HG03064 (cell line): ENCODE measurements at regions not wholly inside any gene's neighbourhood (a gene's known extent, or its start where the extent isn't known, plus 50 kb on each side); places are given as distances from the start of the nearest gene placed in this dataset.
"Not testable (repeated sequence)": the region's sequence is repeated elsewhere in the genome, so short reads cannot be mapped to it uniquely, and the experiment has no call there.

Source experiments
- ATAC-seq: cut with Tn5 transposase; IDR thresholded peaks from one replicate; pipeline ENCODE4 v1.9.1; 2021; ENCODE audit warnings: low read depth; ENCODE audit not compliant: unreplicated experiment

DNA sequence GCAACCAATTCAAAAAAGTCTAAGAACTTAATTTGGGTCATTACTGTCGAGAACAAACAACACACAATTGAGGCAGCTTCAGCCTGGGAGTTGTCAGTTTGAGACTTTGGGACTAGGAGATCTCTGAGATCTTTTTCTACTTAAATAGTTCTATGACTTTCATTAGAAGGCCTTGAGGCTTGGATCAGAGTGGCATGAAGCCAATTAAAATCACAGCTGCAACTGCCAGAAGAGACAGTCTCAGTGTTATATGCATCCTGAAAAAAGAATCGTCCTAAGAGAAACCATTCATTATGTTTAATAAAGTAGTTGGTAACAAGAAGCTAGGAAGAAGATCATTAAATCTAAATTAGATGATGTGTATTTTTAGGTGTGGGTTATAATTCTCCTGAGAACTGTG lies 170.8 kb upstream of the RASSF8 start:
- no peak for ATAC-seq

DNA sequence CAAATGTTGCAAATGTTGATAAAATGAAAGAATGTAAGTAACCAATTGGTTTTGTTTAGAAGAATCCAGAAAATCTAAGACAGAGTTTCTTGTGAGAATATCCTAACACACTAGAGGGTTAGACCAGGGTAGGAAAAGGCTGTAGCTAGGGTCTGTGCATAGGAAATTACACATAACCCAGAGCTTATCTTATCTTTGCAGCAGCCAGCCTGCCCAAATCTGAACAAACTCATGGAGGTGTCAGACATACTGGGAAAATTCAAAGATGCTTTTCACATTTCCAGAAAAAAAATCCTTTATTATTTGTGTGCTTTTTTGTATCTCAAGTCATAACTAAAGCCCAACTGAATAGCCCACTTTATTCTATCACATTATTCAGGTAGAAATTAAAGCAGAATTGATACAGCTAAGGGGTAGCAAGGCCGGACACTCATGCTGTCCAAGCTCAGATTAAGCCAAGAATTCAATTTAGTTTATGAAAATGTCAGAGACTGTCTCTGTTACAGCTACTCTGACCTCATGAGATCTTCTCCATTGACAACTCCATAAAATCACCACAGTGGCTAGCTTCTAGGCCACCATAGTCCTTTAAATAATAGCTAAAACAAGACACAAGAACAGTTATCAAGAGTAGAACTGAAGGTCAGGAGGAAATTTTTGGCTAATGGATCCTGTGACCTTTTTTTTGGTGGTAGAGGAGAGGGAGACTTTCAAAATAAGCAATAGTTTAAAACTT lies 169.6 kb upstream of the RASSF8 start:
- no peak for ATAC-seq

DNA sequence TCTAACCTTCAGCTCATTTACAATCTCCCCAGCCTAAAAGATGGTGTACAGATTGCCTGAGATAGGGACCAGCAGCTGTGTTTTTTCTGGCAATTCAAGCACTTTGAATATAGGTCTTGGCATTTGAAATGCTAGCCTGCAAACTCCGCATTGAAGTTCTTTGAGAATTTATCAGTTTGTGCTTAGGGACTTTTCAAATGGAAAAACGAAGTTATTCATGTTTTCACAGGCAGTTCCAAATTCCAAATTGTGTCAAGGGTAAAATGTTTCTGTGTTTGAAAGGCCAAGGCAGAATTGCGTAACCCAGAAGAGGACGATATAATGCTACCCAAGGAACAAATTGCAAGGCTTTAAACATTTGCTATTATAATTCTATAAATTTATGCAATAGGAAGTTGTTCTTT lies 168.9 kb upstream of the RASSF8 start:
- no peak for ATAC-seq

GRCh38 chr12:25792031-25792430 lies 166.5 kb upstream of the RASSF8 start:
- ATAC-seq, result no peak

DNA sequence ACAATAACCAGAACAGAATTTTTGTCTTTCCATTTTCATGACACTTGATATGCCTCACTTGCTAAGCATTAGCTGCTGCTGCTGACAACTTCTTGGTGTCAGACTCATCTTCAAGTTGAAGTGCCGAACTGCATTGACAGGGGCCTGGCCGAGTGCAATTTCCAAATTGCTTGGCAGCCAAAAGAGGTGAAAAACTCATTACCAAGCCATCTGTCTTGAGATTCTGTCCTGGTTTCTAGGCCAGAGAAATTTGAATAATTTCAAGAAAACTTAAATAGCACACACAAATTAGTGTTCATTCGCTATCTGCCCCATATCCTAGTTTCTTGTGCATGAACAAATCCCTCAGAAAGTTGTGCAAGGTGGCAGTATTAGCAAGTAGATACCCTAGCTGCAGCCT lies 165.3 kb upstream of the RASSF8 start:
- ATAC-seq, result no peak

DNA sequence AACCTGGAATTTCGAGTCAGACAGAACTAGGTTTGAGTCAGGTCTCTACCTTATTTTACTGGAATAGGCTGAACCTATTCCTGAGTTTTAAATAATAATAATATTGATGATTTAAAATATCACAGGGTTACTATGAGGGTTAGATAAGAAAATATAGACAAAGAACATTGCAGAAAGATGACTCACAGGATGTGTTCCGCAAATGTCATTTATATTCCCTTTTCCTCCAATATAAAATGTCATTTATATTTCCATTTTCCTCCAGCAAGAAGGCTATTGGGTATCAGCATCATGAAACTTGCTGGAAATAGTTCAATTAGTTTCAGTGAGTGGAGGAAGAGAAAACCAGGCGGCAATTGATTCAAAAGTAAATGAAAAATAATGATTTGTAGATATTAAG lies 163.9 kb upstream of the RASSF8 start:
- ATAC-seq, result no peak

- ATAC-seq, result no peak
Measured at GRCh38 chr12:25796523-25797000, 161.9 kb upstream of the RASSF8 start.

DNA sequence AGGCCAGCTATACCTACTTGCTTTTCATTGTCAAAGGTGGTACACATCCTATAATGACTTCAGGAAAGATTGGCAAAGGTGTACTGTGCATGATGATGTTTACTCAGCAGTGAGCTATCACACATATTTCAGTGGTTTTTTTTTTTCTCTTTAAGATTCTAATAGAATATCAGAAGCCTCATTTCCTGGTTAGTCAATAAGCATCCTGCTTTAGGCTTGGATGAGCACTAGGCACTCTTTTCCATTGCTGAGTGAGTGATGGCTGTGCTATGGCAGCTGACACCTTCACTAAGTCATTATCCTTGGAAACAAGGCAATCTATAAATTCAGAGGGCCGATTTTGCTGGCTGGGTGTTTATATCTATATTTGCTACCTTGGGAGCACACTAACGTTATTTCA lies 161.1 kb upstream of the RASSF8 start:
- no peak for ATAC-seq

GRCh38 chr12:25797949-25798348 lies 160.5 kb upstream of the RASSF8 start:
- ATAC-seq, result no peak

GRCh38 chr12:25800101-25800500 lies 158.4 kb upstream of the RASSF8 start:
- ATAC-seq, result no peak

DNA sequence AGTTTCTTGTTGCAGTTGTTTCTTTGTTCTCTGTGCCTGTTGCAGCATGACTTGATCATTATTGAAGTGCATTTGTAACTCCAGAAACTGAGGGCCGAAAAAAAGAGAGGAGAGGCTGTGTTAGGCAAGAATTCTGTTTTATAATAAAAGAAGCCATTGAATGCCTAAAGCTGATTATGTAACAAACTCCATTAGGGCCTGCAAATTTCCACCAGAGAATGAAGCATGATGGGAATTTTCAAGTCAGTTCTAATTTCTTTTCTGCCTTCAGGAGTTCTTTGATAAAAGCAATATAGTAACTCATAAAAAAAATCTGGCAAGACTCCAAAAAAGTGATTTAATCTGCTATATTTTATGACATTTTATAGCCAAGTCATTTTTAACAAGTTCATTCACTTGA lies 156.7 kb upstream of the RASSF8 start:
- ATAC-seq, result no peak

DNA sequence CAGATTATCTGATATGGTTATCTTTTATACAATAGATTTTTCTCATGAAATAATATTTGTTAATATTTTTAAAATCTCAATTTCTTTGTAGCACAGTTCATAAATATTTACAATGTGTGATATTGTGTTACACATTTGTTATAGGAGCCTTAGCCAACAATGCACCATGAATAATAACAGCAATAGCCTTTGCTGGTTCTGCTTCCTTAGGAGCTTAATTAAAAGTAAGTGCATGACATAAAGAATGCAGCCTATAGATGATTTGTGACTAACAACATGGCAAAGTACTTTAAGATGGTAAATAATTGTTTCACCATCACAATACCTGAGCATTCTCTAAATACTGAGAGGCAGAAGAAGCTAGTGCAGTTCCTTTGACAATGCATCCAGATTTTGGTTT lies 156.3 kb upstream of the RASSF8 start:
- ATAC-seq, result no peak

DNA sequence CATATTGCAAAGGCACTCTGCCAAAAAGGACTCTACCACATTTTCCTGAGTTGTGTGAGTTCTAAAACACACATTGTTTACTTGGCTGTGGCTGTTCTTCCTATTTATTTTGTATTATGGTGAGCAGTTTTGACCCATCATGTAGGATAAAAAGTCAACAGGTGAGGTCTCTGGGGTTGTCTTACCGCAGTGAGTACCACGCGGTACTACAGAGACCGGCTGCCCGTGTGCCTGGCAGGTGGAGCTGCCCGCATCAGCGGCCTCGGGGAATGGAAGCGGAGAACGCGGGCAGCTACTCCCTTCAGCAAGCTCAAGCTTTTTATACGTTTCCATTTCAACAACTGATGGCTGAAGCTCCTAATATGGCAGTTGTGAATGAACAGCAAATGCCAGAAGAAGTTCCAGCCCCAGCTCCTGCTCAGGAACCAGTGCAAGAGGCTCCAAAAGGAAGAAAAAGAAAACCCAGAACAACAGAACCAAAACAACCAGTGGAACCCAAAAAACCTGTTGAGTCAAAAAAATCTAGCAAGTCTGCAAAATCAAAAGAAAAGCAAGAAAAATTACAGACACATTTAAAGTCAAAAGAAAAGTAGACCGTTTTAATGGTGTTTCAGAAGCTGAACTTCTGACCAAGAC lies 155.3 kb upstream of the RASSF8 start:
- ATAC-seq, result not testable (repeated sequence)

- ATAC-seq, result not testable (repeated sequence)
Measured at GRCh38 chr12:25804286-25804685, 154.2 kb upstream of the RASSF8 start.

DNA sequence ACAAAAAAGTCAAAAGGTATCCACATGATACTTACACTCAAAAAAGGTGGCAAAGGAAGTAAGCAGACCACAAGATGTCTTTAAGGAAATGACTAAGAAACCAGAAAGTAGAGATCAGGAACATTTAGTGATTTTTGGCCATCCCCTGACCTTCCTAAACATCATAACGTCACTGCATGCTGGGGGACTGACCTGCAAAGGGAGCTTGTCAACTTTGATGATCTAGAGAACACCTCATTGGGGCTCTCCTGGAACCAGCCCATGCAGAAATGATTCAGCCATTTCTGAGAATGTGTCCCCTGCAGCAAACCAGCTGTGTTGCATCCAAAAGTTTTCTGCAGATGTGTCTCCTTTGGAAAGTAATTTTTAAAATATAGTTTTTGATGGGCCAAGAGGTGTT lies 152.2 kb upstream of the RASSF8 start:
- ATAC-seq, result no peak

DNA sequence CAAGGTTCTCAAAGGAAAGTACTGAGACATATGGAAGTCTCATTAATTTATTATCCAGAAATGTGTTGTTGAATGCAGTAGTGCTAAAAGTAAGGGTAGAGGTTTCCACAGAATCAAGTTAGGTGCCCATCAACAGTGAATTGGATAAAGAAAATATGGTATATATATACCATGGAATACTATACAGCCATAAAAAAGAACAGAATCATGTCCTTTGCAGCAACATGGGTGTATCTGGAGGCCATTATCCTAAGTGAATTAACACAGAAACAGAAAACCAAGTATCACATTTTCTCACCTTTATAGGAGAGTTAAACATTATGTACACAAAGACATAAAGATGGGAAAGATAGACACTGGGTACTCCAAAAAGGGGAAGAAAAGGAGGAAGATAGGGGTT lies 149.9 kb upstream of the RASSF8 start:
- no peak for ATAC-seq

DNA sequence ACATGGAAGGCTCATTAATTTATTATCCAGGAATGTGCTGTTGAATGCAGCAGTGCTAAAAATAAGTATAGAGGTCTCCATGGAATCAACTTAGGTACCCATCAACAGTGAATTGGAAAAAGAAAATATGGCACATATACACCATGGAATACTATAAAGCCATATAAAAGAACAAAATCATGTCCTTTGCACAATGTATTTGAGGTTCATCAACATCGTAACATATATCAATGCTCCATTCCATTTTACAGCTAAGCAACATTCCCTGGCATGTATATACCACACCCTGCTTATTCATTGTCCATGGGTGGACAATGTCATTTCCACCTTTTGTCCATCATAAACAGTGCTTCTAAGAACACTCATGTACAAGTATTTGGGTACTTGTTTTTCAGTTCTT lies 147.8 kb upstream of the RASSF8 start:
- no peak for ATAC-seq

GRCh38 chr12:25811656-25812126 lies 146.8 kb upstream of the RASSF8 start:
- no peak for ATAC-seq

GRCh38 chr12:25812295-25812694 lies 146.2 kb upstream of the RASSF8 start:
- ATAC-seq, result no peak

DNA sequence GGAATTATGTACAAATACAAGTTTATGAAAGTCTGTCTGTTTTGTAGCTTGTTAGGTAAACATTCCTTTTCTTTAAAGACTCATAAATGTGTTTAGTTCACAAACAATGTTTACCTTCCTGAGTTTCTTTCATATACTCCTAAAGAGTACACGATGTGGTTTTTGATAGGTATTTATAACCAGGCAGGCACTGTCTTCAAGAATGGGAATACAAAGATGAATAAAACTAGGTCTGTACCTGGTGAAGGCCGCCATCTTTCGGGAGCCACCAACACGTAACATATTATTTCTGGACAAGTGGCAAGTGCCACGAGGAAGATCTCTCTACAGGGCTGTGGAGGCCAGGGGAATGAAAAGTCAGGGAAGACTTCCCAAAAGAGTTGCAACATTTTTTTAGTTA lies 144.6 kb upstream of the RASSF8 start:
- ATAC-seq, result no peak

GRCh38 chr12:25816637-25817036 lies 141.8 kb upstream of the RASSF8 start:
- ATAC-seq, result no peak

DNA sequence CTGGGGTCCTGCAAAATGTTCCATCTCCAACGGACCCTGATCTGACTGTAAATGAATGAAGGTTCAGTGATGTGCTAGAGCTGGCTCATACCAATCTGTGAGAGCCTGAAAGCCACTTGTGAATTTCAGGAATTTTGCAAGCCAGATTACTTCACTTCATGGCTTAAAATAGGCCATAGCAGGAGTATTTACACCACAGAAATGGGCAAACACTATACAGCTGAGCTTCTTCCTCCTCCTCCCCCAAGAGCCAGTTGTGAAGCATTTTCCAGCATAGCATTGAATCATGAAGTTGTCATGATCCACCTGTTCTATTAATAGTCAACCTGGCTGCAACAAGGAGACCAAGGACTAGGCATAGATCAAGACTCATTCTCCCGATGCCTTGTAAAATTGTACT lies 141.3 kb upstream of the RASSF8 start:
- ATAC-seq, result no peak
